ENCODE measurements at regions not wholly inside any gene's neighbourhood (a gene's known extent, or its start where the extent isn't known, plus 50 kb on each side); places are given as distances from the start of the nearest gene placed in this dataset.

GRCh38 chr6:159601211-159601610, 91.8 kb downstream of the SOD2 start:
- TF ChIP-seq CTCF (IDR thresholded peaks at IDR 0.05) (no peak), POLR2A (IDR thresholded peaks at IDR 0.05) (no peak)
